AG09319 (cell line): ENCODE measurements at regions not wholly inside any gene's neighbourhood (a gene's known extent, or its start where the extent isn't known, plus 50 kb on each side); places are given as distances from the start of the nearest gene placed in this dataset.

Experiments
- DNase-seq: peaks from one replicate; pipeline ENCODE4 v3.0.0-alpha.2; 2010; ENCODE audit warnings: low read depth; ENCODE audit errors: extremely low read depth
- CTCF ChIP-seq: IDR thresholded peaks from 2 replicates; pipeline ENCODE4 v1.5.1; 2011; ENCODE audit warnings: low read depth, mild to moderate bottlenecking, inconsistent platforms, low read length, moderate library complexity

- no peak for TF ChIP-seq CTCF
- no peak for DNase-seq
These were observed 825.3 kb upstream of the MBL2 start for GRCh38 chr10:53597835-53598251.

- no peak for DNase-seq
- no peak for TF ChIP-seq CTCF
These were observed 807.9 kb upstream of the MBL2 start for GRCh38 chr10:53580465-53580864.

- DNase-seq: no peak
- TF ChIP-seq CTCF: no peak
These were observed 807.2 kb upstream of the MBL2 start for GRCh38 chr10:53579773-53580172.

GRCh38 chr10:53574024-53574423 lies 801.4 kb upstream of the MBL2 start:
- DNase-seq: no peak
- TF ChIP-seq CTCF: no peak

GRCh38 chr10:53573498-53573897 lies 800.9 kb upstream of the MBL2 start:
- TF ChIP-seq CTCF: no peak
- DNase-seq: no peak

GRCh38 chr10:53572799-53573198 lies 800.2 kb upstream of the MBL2 start:
- TF ChIP-seq CTCF: no peak
- DNase-seq: no peak

- no peak for TF ChIP-seq CTCF
- DNase-seq: no peak
These were observed 797.6 kb upstream of the MBL2 start for GRCh38 chr10:53570221-53570620.

GRCh38 chr10:53569455-53569854 lies 796.9 kb upstream of the MBL2 start:
- TF ChIP-seq CTCF: no peak
- DNase-seq: no peak
